Activated CD4-positive, CD25-positive, alpha-beta regulatory T cell (primary cell): ENCODE measurements at regions not wholly inside any gene's neighbourhood (a gene's known extent, or its start where the extent isn't known, plus 50 kb on each side); places are given as distances from the start of the nearest gene placed in this dataset.
"Not testable (repeated sequence)": the region's sequence is repeated elsewhere in the genome, so short reads cannot be mapped to it uniquely, and the experiment has no call there.

Experiments used
- DNase-seq, 4 experiments: peaks; one replicate each; lab custom pipeline; 2025; lab: John Stamatoyannopoulos, UW

DNA sequence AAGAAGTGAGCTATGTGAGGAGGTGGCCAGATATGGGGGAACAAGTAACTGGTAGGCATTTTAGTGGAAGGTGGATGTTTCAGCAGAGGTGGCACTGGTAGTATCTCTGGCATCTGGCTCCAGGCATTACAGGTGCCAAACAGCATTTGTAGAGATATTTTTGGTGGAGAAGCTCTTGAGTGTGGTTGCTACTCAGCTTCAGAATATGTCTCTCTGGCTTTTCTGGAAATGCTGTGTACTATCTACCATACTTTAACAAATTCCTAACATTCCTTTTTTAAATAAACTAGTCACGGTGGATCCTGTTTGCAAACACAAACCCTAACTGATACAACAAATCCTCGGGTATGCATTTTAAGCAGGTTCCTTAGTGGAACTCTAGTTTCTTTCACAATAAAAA, 128.0 kb downstream of the BARX2 start:
- DNase-seq: no peak

DNA sequence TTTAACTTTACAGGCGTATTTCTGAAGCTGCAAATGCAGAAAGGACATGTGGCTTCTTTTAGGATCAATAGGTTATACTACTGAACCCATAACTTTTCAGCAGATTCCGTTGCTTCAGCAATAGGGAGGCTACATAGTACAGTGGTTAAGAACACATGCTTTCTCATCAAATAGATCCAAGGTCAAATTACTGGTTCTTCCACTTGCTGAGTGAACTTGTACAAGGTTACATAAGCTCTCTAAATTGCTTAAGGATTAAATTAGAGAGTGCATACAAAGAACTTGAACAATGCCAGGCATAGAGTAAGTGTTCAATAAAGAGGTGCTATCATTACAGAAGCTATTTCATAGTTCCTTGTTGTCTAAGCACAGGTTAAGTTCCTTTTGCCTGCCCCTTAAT, 129.6 kb downstream of the BARX2 start:
- DNase-seq: no peak

DNA sequence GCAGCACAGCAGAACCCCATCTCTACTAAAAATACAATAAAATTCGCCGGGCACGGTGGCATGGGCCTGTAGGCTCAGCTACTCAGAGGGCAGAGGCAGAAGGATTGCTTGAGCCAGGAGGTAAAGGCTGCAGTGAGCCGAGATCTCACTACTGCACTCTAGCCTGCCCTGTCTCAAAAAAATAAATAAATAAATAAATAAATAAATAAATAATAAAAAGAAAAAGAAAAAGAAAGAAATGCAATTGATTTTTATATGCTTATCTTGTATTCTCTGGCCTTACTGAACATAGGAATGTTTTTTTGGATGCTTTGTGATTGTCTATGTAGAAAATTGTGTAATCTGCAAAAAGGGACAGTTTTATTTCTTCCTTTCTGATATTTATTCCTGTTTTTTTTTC, 132.5 kb downstream of the BARX2 start:
- no peak for DNase-seq

DNA sequence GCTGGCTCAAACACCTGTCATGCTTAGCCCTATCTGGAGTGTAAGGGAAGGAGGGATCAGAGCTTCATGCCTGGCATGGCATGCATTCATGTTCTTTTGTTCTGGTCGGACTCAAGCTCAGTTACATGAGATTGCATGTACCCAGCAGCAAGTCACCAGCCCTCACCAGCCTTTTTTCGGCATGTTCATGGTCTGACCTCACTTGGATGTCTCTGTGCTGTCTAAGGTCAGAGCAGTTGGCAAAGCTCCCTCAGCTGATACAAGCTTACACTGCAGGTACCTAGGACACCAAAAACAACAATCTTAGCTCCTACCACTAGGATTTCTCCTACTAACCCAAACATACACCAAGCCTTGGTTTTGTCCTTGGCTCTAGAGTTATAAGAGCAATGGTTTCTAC, 152.6 kb downstream of the BARX2 start:
- DNase-seq: no peak

DNA sequence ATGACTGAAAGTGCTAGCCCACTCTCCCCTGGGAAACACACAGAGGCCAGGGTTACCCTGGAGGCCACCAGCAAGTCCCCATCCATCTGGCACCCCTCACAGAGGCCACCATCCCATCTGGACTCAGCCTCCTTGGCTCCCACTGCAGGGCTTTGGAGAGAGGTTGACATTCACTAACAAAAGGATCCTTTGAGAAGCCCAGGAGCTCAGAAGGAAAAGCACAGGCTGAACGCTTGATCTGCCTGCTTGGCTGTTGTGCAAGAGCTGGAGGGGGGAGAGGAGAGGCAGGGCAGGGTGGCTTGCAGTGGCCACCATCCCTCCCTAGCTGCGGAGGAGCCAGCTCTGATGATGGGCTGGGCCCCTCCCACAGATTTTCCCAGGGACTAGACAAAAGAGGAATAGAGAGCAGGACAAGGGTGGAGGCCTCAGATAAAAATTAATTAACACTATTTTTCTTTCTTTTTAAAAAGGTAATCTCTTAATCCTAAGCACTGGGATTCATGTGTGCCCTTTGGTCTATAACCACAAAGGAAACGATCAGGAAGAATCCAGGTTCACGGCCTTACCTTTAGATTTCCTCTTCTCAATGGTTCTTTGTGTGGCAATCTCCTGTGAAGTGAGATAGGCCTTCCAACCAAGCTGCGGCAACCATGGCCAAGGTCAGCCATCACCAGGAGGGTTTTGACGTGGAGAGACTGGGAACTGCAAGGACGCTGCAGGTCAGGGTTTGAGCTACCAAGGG, 154.7 kb downstream of the BARX2 start:
- DNase-seq: no peak

DNA sequence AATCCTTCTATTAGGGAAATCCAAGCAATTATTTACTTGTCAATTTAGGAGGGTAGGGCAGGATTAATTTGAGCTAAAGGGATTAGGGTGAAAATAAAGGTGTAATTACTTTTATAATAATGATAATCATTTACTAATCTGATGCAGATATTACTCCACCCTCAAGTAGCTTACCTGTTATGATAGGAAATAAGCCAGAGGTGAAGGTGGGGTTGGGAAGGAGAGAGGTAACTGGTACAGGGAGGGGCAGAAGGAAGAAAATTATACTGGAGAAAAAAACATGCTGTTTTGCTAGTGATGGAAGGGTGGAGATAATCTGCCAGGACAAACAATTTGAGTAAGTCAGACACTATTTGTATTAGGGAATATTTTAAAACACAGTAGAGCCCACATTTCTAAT, 157.7 kb downstream of the BARX2 start:
- no peak for DNase-seq

DNA sequence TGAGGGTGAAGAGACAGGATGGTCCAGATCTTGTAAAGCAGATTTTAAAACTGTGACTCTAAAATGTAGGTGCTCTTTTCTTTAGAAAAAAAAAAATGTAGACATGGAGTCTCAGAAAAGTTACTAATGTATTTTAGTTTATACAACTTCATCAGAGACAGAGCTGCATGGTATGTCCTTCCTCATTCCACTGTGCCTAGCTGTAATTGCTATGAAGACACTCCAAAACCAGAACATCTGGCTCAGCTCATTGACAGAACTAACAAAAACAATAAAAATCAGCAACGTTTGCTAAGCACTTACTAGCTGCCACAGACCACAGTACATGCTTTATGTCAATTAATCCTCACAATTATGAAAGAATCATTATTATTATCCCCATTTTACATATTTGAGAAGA, 160.7 kb downstream of the BARX2 start:
- DNase-seq: no peak

DNA sequence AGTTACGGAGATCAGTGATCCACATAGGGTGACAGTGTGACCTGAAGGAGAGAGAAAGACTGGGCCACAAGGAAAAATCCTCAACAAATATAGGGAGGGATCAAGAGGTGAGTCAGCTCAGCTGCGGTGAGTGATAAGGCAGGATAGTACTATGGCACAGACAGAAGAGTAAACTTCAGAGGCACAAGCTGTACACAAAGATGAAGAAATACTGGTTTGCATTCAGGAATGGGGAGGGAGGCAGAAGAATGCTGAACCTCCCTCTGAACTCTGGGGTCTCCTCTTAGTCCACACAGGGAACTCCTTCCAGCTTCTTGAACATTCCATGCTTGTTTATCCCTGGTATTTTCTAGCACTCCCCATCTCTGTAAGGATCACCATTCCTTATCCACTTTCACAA, 162.7 kb downstream of the BARX2 start:
- DNase-seq: no peak

DNA sequence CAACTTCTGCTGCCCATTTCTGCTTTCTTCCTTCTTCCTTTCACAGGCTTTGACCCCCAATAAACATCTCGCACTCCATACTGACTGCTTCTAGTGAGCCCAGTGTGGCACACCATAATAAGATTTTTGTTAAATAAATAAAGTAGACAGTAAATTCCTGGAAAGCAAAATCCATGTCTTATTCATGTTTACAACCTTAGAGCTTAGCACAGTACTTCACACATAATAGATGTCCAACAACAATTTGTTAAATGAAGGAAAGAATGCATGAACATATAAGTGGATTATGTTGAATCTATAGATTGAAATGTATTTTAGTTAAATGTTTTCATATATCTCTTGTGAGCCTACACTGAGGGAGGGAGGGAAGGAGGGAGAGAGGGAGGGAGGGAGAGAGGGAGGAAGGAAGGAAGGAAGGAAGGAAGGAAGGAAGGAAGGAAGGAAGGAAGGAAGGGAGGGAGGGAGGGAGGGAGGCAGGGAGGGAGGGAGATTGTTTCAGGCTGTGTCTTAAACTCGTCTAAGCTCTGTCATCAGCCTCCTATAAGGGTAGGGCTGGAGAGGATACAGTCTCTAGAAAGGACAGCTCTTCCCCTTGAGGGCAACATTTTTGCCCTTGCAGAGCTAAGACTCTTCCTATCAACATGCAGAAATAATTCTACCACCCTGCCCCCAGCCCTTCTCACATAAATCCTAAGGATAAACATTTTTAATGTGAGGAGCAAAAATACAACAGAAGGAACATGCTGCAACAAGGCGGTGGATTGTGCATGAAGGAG, 168.1 kb downstream of the BARX2 start:
- DNase-seq: no peak

DNA sequence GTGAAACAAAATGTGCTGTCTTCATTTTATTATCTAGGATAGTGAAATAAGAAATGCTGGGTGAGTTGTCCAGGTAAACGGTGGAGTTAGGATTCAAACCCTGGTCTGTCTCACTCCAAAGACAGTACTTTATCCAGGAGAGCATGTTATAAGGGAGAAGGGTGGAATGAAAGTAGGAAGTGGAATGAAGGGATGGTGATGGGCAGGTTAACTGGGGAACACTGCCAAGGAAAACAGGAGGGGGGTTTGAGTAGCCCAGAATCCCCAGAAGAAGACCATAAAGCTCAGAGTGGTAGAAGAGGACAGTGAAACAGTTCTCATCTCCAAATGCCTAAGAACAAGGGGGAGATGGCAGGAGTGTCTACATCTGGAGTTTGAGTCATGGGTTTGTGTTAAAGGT, 169.0 kb downstream of the BARX2 start:
- DNase-seq: no peak

DNA sequence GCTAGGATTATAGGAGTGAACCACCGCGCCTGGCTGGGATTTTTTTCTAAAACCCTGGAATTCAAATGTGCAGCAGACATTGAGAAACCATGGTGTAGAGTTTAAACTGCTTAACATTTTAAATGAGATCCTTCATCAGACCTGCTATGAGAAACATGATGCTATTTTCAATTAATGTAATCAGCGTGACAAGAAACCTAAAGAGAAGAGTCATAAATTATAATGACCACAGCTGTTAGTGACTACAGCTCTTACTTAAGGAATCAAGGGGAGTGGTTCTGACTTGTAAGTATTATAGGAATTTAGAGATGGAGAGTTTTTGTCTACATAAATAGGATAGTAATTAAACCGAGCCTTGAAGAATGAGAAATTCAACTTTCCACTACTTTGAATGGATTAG, 170.6 kb downstream of the BARX2 start:
- no peak for DNase-seq

DNA sequence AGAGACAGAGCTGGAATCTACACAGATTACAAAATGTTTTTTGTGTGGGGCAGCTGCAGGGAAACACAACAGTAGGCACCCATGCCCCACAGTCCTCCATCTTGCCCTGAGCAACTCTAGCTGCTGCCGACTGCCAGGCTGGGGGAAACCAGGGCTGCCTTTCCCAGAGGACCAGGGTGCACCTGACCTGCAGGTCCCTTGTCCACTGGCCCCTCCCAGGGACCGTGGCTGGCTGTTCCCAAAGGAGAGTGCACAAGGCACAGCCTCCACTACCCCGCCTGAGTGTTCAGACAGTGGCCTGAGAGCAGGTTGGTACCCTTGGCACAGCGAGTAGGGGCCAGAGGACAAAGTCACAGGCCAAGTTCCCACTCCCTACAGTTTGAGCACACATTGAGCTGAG, 181.8 kb downstream of the BARX2 start:
- no peak for DNase-seq

DNA sequence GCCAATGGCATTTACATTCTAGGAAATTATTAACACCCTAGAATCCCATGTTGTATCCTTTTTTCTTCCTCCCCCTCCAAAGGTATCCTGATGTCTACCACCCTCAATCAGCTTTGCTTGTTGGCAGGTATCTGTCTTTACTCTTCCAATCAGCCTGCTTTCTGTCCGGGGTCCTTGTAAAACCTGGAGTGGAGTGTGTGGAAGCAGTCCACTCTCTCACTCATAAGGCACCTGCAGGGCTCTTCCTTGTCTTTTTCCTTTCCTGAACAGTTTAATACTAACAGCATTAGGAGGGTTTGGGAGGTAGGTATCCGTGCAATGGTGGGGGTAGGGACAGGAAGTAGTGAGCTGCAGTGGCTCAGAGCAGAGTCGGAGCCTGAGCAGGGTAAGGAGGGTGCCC, 193.4 kb downstream of the BARX2 start:
- DNase-seq: no peak

DNA sequence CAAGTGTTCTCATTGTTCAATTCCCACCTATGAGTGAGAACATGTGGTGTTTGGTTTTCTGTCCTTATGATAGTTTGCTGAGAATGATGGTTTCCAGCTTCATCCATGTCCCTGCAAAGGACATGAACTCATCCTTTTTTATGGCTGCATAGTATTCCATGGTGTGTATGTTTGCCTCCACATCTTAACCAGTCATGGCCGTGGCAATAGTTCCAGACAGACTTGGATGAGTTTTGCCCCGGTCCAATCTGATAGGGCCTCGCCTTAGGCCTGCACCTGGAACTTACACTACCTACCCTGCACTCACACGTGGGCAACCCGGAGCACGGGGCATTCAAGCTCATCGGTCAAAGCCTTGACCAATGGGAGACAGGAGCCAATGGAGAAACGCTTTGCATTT, 197.0 kb downstream of the BARX2 start:
- DNase-seq: not testable (repeated sequence)

DNA sequence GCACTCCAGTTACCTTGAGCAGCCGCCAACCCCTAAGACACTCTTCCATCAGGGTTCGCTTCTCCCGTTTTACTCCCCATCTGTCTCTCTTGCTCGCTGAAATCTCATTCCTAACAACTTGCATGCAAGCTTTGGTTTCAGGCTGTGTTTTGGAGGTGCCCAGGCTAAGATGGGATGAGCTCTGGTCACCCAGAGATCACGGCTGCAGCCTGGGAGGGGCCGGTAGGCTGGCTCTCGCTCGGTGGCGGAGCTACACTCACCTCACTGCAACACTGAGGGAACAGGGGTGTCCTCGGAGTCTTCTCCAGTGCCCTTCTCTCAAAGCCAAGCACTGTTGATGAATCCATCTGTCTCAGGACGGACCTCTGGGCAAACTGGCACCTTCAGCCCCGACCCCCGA, 197.5 kb downstream of the BARX2 start:
- DNase-seq: no peak

DNA sequence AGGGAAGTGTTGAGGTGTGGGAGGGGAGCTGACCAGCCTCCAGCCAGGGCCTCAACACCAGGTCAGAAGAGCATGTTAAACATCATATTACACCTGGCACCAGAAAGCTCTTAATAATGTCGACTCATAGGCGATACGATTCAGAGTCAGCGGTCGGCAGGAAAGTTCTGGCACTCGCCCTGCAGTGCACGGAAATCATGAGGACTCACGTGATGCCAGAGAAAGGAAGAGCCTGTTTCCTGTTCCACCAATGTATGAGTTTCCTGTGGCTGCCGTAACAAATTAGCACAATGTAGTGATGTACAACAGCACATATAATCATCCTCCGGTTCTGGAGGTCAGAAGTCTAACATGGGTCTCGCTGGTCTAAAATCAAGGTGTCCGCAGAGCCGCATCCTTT, 198.8 kb downstream of the BARX2 start:
- no peak for DNase-seq

DNA sequence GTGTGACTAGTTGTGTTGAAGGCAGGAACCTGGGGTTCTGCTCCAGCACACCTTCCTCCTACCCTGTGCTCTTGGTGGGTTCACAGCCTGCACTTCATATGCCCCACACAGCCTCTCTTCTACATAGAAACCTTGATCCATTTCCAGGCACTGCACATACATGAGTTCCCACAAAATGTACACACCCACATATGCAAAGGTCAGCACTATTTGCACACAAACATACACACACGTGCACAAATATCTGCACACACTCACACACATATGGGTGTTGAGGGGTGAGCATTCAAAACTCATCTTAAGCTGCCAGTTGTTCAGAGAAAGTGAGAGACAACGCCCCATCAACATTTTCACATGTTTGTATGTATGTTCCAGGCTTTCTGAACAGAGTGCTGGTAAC, 201.0 kb downstream of the BARX2 start:
- DNase-seq: no peak

DNA sequence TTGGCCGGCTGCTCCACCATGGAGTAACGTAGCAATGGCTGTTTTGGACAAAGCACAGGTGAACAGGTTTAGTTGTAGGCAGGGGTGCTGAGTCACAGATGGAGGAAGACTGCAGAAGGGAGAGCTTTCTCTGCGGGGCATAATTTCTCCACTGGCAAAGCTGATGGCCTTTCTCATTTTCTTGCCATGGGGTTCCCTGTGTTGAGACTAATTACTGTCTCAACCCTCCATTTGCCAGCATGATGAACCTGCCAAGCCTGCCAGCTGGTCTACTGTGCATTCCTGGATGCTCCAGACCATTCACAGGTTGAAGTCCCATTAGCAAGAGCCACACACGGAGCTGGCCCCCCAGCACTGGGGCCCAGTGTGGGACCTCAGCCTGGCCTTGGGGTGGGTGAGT, 202.4 kb downstream of the BARX2 start:
- no peak for DNase-seq

DNA sequence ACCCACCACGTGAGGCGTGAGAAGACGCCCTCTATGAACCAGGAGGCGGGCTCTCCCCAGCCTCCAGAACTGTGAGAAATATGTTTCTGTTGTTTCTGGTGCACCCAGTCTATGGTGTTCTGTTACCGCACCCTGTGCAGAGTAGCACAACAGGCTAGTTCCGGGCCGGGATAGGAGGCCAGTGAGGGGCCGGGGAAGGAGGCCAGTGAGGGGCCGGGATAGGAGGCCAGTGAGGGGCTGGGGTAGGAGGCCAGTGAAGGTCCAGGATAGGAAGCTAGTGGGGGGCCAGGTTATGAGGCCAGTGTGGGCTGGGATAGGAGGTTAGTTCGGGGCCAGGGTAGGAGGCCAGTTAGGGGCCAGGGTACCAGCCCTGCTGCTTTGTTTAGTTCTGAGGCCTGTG, 204.6 kb downstream of the BARX2 start:
- DNase-seq: no peak

DNA sequence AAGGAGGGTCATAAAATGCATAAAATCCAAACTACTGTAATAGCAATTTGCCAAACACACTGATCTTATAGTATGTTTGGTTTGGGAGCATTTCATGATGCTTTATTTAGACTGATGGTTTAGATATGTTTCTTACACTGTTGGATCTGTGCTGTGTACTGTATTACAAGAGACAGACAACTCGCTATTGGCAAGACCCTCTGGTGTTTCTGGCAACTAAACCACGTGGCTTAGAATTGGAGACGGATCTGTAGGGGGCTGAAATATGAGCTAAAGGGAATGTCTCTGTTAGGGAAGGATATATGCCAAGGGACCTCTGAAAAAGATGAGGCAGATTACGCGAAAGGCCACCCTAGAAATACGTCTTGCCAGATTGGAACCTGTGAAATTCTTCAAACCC, 208.7 kb downstream of the BARX2 start:
- no peak for DNase-seq

DNA sequence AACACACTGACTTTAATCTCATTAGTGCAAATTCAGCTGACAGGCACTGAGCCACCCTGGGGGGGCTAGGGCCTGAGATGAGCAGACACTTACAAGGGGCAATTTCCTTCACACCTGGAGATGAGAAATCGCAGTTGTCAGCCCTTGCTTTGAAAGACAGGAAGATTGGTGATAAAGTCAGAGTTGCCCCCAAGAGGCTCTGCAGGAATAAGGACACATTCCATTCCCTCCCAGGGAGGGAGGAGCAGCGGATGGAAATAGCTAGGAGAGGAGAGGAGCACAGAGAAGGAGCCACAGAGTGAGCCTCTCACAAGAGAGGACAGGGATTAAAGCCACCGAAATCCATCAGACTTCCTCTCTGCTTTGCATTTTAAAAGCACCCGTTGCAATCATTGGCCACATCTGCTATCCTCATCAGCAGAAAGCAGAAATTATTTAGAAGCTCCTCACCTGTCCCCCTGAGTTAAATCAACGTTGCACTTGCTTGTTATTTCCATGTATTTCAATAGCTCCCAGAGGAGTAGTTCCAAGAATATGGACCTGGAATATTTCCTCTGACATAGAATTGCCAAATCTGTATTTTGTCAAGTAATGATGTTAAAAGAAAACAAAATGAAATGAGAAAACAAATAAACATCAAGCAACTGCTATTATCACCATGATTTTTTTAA, 213.7 kb downstream of the BARX2 start:
- DNase-seq: no peak

DNA sequence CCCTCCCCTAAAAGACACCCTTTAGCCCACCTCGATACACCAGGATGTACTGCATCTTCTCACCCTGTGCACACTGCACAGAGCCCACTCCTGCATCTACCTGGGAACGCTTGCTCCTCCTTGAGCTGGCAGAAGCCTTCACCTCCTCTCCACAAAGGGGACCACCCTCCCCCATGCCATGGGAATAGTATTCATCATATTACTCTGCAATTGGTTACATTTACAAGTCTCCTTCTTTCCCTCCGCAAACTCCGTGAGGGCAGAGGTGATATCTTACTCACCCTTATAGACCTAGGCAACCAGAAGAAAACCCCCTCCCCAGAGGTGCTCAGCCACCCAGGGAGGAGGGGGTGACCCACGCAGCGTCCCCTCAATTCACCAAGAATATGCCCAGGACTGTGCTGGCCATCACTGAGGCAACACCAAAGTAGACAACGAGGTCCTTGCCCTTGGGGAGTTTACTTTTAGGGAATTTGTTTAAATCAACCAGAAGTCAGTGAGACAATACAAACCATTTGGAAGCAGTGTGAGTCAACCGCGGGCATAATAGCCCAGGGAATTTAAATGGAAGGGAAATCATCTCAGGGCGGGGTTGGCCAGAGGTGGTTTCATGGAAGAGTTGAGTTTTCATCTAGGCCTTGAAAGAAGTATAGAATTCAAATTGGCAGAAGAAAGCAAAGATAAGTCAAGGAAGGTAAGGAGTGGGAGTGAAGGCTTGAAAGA, 214.5 kb downstream of the BARX2 start:
- no peak for DNase-seq
